ENCODE measurements at regions not wholly inside any gene's neighbourhood (a gene's known extent, or its start where the extent isn't known, plus 50 kb on each side); places are given as distances from the start of the nearest gene placed in this dataset.

- no peak for DNase-seq
- Histone ChIP-seq H3K9me3 (no peaks in the 10 kb centered on the region), H3K4me3 (no peak overlapping the region), H3K36me3 (no peaks in the 10 kb centered on the region), H3K27ac (no peak overlapping the region), H3K27me3 (no peaks in the 10 kb centered on the region), H3K4me1 (ENCODE audit: insufficient read depth) (no peaks in the 10 kb centered on the region)
- intact Hi-C loops (cut with DNase I), result no loop called here
- WGBS, 3 donors, result 85 to 89% (median 86%) methylated on average over 5 of the region's 5 CpGs
- TF ChIP-seq POLR2A (IDR thresholded peaks at IDR 0.05) (no peak), CTCF (IDR thresholded peaks at IDR 0.05) (no peak), EP300 (IDR thresholded peaks at IDR 0.05) (no peak)
Measured at GRCh38 chr16:54842743-54843423, 87.8 kb upstream of the IRX5 start.

- intact Hi-C loops (cut with DNase I), result no loop called here
- H3K36me3 ChIP-seq, result no peaks in the 10 kb centered on the region
- TF ChIP-seq CTCF (IDR thresholded peaks at IDR 0.05) (no peak), POLR2A (IDR thresholded peaks at IDR 0.05) (no peak)
- no peak for DNase-seq
- WGBS, 3 donors, result 92 to 98% (median 94%) methylated on average over 26 of the region's 26 CpGs
- no peak overlapping the region for H3K4me3 ChIP-seq
- H3K27ac ChIP-seq, result no peak overlapping the region
- peaks cover 0 to 4% of the 10 kb centered on the region in 2 donors for H3K9me3 ChIP-seq
- no peaks in the 10 kb centered on the region for H3K27me3 ChIP-seq
- no peaks in the 10 kb centered on the region for H3K4me1 ChIP-seq (ENCODE audit: insufficient read depth)
Measured at GRCh38 chr16:54829691-54830090, 101.0 kb upstream of the IRX5 start.

GRCh38 chr16:54822892-54823291 is 107.8 kb upstream of the IRX5 start:
- intact Hi-C loops (cut with DNase I), result no loop called here
- no peaks in the 10 kb centered on the region for H3K36me3 ChIP-seq
- no peak for TF ChIP-seq EP300 (IDR thresholded peaks at IDR 0.05)
- TF ChIP-seq POLR2A (IDR thresholded peaks at IDR 0.05), result no peak
- no peak for TF ChIP-seq CTCF (IDR thresholded peaks at IDR 0.05)
- no peak overlapping the region for H3K27ac ChIP-seq
- H3K4me3 ChIP-seq, result no peak overlapping the region
- no peaks in the 10 kb centered on the region for H3K9me3 ChIP-seq
- H3K27me3 ChIP-seq, result no peaks in the 10 kb centered on the region
- WGBS, 3 donors, result 67 to 74% (median 70%) methylated on average over 4 of the region's 4 CpGs
- H3K4me1 ChIP-seq (ENCODE audit: insufficient read depth), result no peaks in the 10 kb centered on the region
- no peak for DNase-seq

- DNase-seq, result no peak
- H3K27ac ChIP-seq, result no peak overlapping the region
- TF ChIP-seq POLR2A (IDR thresholded peaks at IDR 0.05) (no peak), CTCF (IDR thresholded peaks at IDR 0.05) (no peak), EP300 (IDR thresholded peaks at IDR 0.05) (no peak)
- H3K4me1 ChIP-seq (ENCODE audit: insufficient read depth), result no peaks in the 10 kb centered on the region
- no peak overlapping the region for H3K4me3 ChIP-seq
- 89 to 90% (median 89%) methylated on average over 5 of the region's 5 CpGs for WGBS, 3 donors
- H3K9me3 ChIP-seq, result no peaks in the 10 kb centered on the region
- intact Hi-C loops (cut with DNase I), result no loop called here
- H3K27me3 ChIP-seq, result no peaks in the 10 kb centered on the region
- H3K36me3 ChIP-seq, result no peaks in the 10 kb centered on the region
Measured at GRCh38 chr16:54822492-54822891, 108.2 kb upstream of the IRX5 start.

Data from ovary (tissue), 7 donors.